ENCODE measurements at regions not wholly inside any gene's neighbourhood (a gene's known extent, or its start where the extent isn't known, plus 50 kb on each side); places are given as distances from the start of the nearest gene placed in this dataset.

GRCh38 chrX:46211079-46211478 is 334.1 kb downstream of the ZNF674 start:
- TF ChIP-seq MAZ (IDR thresholded peaks at IDR 0.05; ENCODE audit: borderline replicate concordance, low read depth, low read length) (no peak), NFE2L2 (IDR thresholded peaks at IDR 0.05; ENCODE audit: low read depth, low read length) (no peak), SMC3 (IDR thresholded peaks at IDR 0.05; ENCODE audit: low read depth, low read length) (no peak), CTCF (conservative IDR thresholded peaks at IDR 0.05; ENCODE audit: low read depth, low read length) (no peak), POLR2A (IDR thresholded peaks at IDR 0.05; ENCODE audit: low read depth, low read length) (no peak), CEBPB (IDR thresholded peaks at IDR 0.05; ENCODE audit: low read depth, low read length) (no peak), MAFK (IDR thresholded peaks at IDR 0.05; ENCODE audit: low read depth, low read length) (no peak), MXI1 (IDR thresholded peaks at IDR 0.05; ENCODE audit: borderline replicate concordance, low read depth, low read length) (no peak), FOS (IDR thresholded peaks at IDR 0.05; ENCODE audit: low read depth, low read length) (no peak), ELK1 (IDR thresholded peaks at IDR 0.05; ENCODE audit: borderline replicate concordance, low read depth, low read length) (no peak), RAD21 (IDR thresholded peaks at IDR 0.05; ENCODE audit: low read length) (no peak), RFX5 (IDR thresholded peaks at IDR 0.05; ENCODE audit: low read depth, low read length) (no peak), BHLHE40 (IDR thresholded peaks at IDR 0.05; ENCODE audit: low read depth, low read length) (no peak)
- TF ChIP-seq, protein P1, sequence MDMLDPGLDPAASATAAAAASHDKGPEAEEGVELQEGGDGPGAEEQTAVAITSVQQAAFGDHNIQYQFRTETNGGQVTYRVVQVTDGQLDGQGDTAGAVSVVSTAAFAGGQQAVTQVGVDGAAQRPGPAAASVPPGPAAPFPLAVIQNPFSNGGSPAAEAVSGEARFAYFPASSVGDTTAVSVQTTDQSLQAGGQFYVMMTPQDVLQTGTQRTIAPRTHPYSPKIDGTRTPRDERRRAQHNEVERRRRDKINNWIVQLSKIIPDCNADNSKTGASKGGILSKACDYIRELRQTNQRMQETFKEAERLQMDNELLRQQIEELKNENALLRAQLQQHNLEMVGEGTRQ (IDR thresholded peaks at IDR 0.05; ENCODE audit: low read depth, low read length), result no peak

Data from IMR-90 (cell line).